ENCODE measurements at regions not wholly inside any gene's neighbourhood (a gene's known extent, or its start where the extent isn't known, plus 50 kb on each side); places are given as distances from the start of the nearest gene placed in this dataset.

GRCh38 chr1:191405417-191405816, 752.8 kb upstream of the RGS18 start:
- ATAC-seq (ENCODE audit: low read depth) = no peak
- no peak for DNase-seq (ENCODE audit: low spot score)
- Histone ChIP-seq H3K36me3 (ENCODE audit: low read depth) (no peaks in the 10 kb centered on the region), H3K4me3 (ENCODE audit: severe bottlenecking) (no peak overlapping the region), H3K27me3 (ENCODE audit: insufficient read depth, poor library complexity, severe bottlenecking) (no peaks in the 10 kb centered on the region), H3K9me3 (ENCODE audit: severe bottlenecking) (no peaks in the 10 kb centered on the region), H3K4me1 (ENCODE audit: insufficient read depth, poor library complexity, severe bottlenecking) (no peaks in the 10 kb centered on the region), H3K27ac (ENCODE audit: poor library complexity, severe bottlenecking) (no peak overlapping the region)
- TF ChIP-seq CTCF (IDR thresholded peaks at IDR 0.05; ENCODE audit: poor library complexity, severe bottlenecking) = no peak

GRCh38 chr1:191414981-191415640, 743.2 kb upstream of the RGS18 start:
- TF ChIP-seq CTCF (IDR thresholded peaks at IDR 0.05; ENCODE audit: poor library complexity, severe bottlenecking) = no peak
- DNase-seq (ENCODE audit: low spot score) (no peak), ATAC-seq (ENCODE audit: low read depth) (no peak)
- Histone ChIP-seq H3K4me1 (ENCODE audit: insufficient read depth, poor library complexity, severe bottlenecking) (no peaks in the 10 kb centered on the region), H3K4me3 (ENCODE audit: severe bottlenecking) (no peak overlapping the region), H3K36me3 (ENCODE audit: low read depth) (no peaks in the 10 kb centered on the region), H3K27me3 (ENCODE audit: insufficient read depth, poor library complexity, severe bottlenecking) (peaks cover 4% of the 10 kb centered on the region), H3K9me3 (ENCODE audit: severe bottlenecking) (no peaks in the 10 kb centered on the region), H3K27ac (ENCODE audit: poor library complexity, severe bottlenecking) (no peak overlapping the region)

- ATAC-seq (ENCODE audit: low read depth) (no peak), DNase-seq (ENCODE audit: low spot score) (no peak)
These were observed 738.4 kb upstream of the RGS18 start for GRCh38 chr1:191419842-191420241.

GRCh38 chr1:191427593-191427992, 730.7 kb upstream of the RGS18 start:
- DNase-seq (ENCODE audit: low spot score) (no peak), ATAC-seq (ENCODE audit: low read depth) (no peak)
- Histone ChIP-seq H3K4me3 (ENCODE audit: severe bottlenecking) (no peak overlapping the region), H3K4me1 (ENCODE audit: insufficient read depth, poor library complexity, severe bottlenecking) (no peaks in the 10 kb centered on the region), H3K9me3 (ENCODE audit: severe bottlenecking) (no peaks in the 10 kb centered on the region), H3K27ac (ENCODE audit: poor library complexity, severe bottlenecking) (no peak overlapping the region), H3K36me3 (ENCODE audit: low read depth) (no peaks in the 10 kb centered on the region), H3K27me3 (ENCODE audit: insufficient read depth, poor library complexity, severe bottlenecking) (no peaks in the 10 kb centered on the region)
- TF ChIP-seq CTCF (IDR thresholded peaks at IDR 0.05; ENCODE audit: poor library complexity, severe bottlenecking) = no peak

More at GRCh38 chr1:191419842-191420241, 738.4 kb upstream of the RGS18 start:
- H3K4me1 ChIP-seq (ENCODE audit: insufficient read depth, poor library complexity, severe bottlenecking) = no peaks in the 10 kb centered on the region
- H3K36me3 ChIP-seq (ENCODE audit: low read depth) = no peaks in the 10 kb centered on the region
- H3K9me3 ChIP-seq (ENCODE audit: severe bottlenecking) = no peaks in the 10 kb centered on the region
- H3K27me3 ChIP-seq (ENCODE audit: insufficient read depth, poor library complexity, severe bottlenecking) = peaks cover 4% of the 10 kb centered on the region
- no peak overlapping the region for H3K4me3 ChIP-seq (ENCODE audit: severe bottlenecking)
- TF ChIP-seq CTCF (IDR thresholded peaks at IDR 0.05; ENCODE audit: poor library complexity, severe bottlenecking) = no peak
- no peak overlapping the region for H3K27ac ChIP-seq (ENCODE audit: poor library complexity, severe bottlenecking)

GRCh38 chr1:191432817-191433216, 725.4 kb upstream of the RGS18 start:
- H3K9me3 ChIP-seq (ENCODE audit: severe bottlenecking) = no peaks in the 10 kb centered on the region
- DNase-seq (ENCODE audit: low spot score) (no peak), ATAC-seq (ENCODE audit: low read depth) (no peak)
- no peaks in the 10 kb centered on the region for H3K36me3 ChIP-seq (ENCODE audit: low read depth)
- H3K4me1 ChIP-seq (ENCODE audit: insufficient read depth, poor library complexity, severe bottlenecking) = no peaks in the 10 kb centered on the region
- no peak for TF ChIP-seq CTCF (IDR thresholded peaks at IDR 0.05; ENCODE audit: poor library complexity, severe bottlenecking)
- H3K27me3 ChIP-seq (ENCODE audit: insufficient read depth, poor library complexity, severe bottlenecking) = no peaks in the 10 kb centered on the region
- H3K4me3 ChIP-seq (ENCODE audit: severe bottlenecking) = no peak overlapping the region
- H3K27ac ChIP-seq (ENCODE audit: poor library complexity, severe bottlenecking) = no peak overlapping the region
